HepG2 (cell line): ENCODE measurements at regions not wholly inside any gene's neighbourhood (a gene's known extent, or its start where the extent isn't known, plus 50 kb on each side); places are given as distances from the start of the nearest gene placed in this dataset.

Source experiments
- ATAC-seq: fragments of 200-7000 bp; cut with Tn5 transposase; 3 replicates; pipeline ENCODE4 v1.9.1; 2020; ENCODE audit warnings: mild to moderate bottlenecking, moderate library complexity
- BruUV-seq: library from RNA; stranded (reverse); fragments of 400-500 nt; replicated peaks from 2 replicates; lab custom pipeline; 2021; lab: Mats Ljungman, UMichigan
- CTCF ChIA-PET: fragments of 300-600 bp; formaldehyde crosslinking; extraction: SDS; loops from one replicate; lab custom pipeline; 2021; ENCODE audit warnings: low total read pairs, inconsistent platforms, low intra/inter-chr PET ratio; lab: Yijun Ruan, JAX
- POLR2A ChIA-PET: fragments of 350-600 bp; sonication (Branson Sonifier 250); formaldehyde crosslinking; loops from one replicate; lab custom pipeline; 2020; ENCODE audit warnings: antibody characterized with exemption, inconsistent platforms; lab: Yijun Ruan, JAX
- DNase-seq: peaks from one replicate; pipeline ENCODE4 v3.0.0-alpha.2; 2015; ENCODE audit warnings: low spot score
- FAIRE-seq: peaks from 3 replicates; lab custom pipeline; 2011; peaks lifted over from hg19 to GRCh38; lab: Jason Lieb, UNC
- H2AFZ ChIP-seq: one replicate; pipeline ENCODE4 v1.6.1; 2011; ENCODE audit warnings: low read length, inconsistent platforms
- H3K27ac ChIP-seq: fragments of 300-600 bp; 3 replicates; pipeline ENCODE4 v1.8.0; 2011; ENCODE audit warnings: mixed run types, mild to moderate bottlenecking, mixed read lengths, low read length, inconsistent platforms; ENCODE audit not compliant: insufficient read depth; ENCODE audit errors: extremely low read length
- H3K27me3 ChIP-seq, 2 experiments: fragments of 200-600 bp in 1 of 2; 2 replicates in 1 of 2; 3 replicates in 1 of 2; pipeline versions ENCODE4 v1.6.0 to v1.8.0; 2011; ENCODE audit warnings: low read length in 2 of 2, mild to moderate bottlenecking in 2 of 2, moderate library complexity in 2 of 2, inconsistent platforms in 1 of 2; ENCODE audit not compliant: insufficient read depth in 2 of 2, control insufficient read depth in 1 of 2
- H3K36me3 ChIP-seq, 2 experiments: fragments of 200-600 bp in 1 of 2; replicated peaks in 1 of 2; 2 replicates in 1 of 2; 3 replicates in 1 of 2; pipeline versions ENCODE4 v1.5.1 to v1.8.0; 2011; ENCODE audit warnings: low read length in 2 of 2, inconsistent platforms in 1 of 2; ENCODE audit not compliant: insufficient read depth in 2 of 2, control insufficient read depth in 1 of 2
- H3K4me1 ChIP-seq: 2 replicates; pipeline ENCODE4 v1.5.1; 2012; ENCODE audit warnings: low read length, inconsistent platforms; ENCODE audit not compliant: insufficient read depth
- H3K4me2 ChIP-seq: 2 replicates; pipeline ENCODE4 v1.6.0; 2011; ENCODE audit warnings: low read depth, low read length, inconsistent platforms
- H3K4me3 ChIP-seq, 3 experiments: fragments of 200-600 bp in 1 of 3; sonication (generic), shearing (Covaris generic) in 1 of 3; replicated peaks in 1 of 3; 2 replicates each; pipeline ENCODE4 v1.5.1; 2011 to 2016; ENCODE audit warnings: low read length in 3 of 3, inconsistent platforms in 2 of 3, low read depth in 2 of 3, mild to moderate bottlenecking in 2 of 3, control low read depth in 1 of 3, mixed read lengths in 1 of 3; ENCODE audit not compliant: insufficient read depth in 1 of 3
- H3K79me2 ChIP-seq: one replicate; pipeline ENCODE4 v1.6.1; 2011; ENCODE audit warnings: low read length, inconsistent platforms; ENCODE audit not compliant: insufficient read depth
- H3K9ac ChIP-seq: 2 replicates; pipeline ENCODE4 v1.6.0; 2011; ENCODE audit warnings: mild to moderate bottlenecking, low read depth, low read length, inconsistent platforms; ENCODE audit not compliant: insufficient read depth
- H3K9me3 ChIP-seq: 2 replicates; pipeline ENCODE4 v1.5.1; 2012; ENCODE audit warnings: mild to moderate bottlenecking, low read length
- H4K20me1 ChIP-seq: 2 replicates; pipeline ENCODE4 v1.6.0; 2011; ENCODE audit warnings: inconsistent platforms, mild to moderate bottlenecking, low read length, moderate library complexity; ENCODE audit not compliant: insufficient read depth
- ATF7-NPFF ChIP-seq: sonication (generic); formaldehyde crosslinking; IDR thresholded peaks from 2 replicates; pipeline ENCODE4 v1.8.1; 2023; ENCODE audit warnings: mild to moderate bottlenecking, low read depth, missing genetic modification reagents, moderate library complexity
- KAT8 ChIP-seq: IDR thresholded peaks from 2 replicates; pipeline ENCODE4 v1.6.1; 2016; ENCODE audit warnings: missing genetic modification reagents, missing compliant biosample characterization
- MED1 ChIP-seq: sonication (generic); formaldehyde crosslinking; IDR thresholded peaks from 2 replicates; pipeline ENCODE4 v1.4.0; 2020; ENCODE audit warnings: missing genetic modification reagents
- NFYC ChIP-seq: IDR thresholded peaks from 2 replicates; pipeline ENCODE4 v1.6.1; 2016; ENCODE audit warnings: missing genetic modification reagents, missing compliant biosample characterization
- RBAK ChIP-seq: sonication (generic); formaldehyde crosslinking; IDR thresholded peaks from 2 replicates; pipeline ENCODE4 v1.5.1; 2020; ENCODE audit warnings: mild to moderate bottlenecking, missing genetic modification reagents
- ZBTB2 ChIP-seq: sonication (generic); formaldehyde crosslinking; IDR thresholded peaks from 2 replicates; pipeline ENCODE4 v1.8.0; 2022; ENCODE audit warnings: low read depth, missing genetic modification reagents
- ZBTB33 ChIP-seq: sonication (generic); formaldehyde crosslinking; IDR thresholded peaks from 2 replicates; pipeline ENCODE4 v1.4.0; 2020; ENCODE audit warnings: missing genetic modification reagents
- WGBS: methylation state at CpG from one replicate; pipeline ENCODE4 v1.1.6; 2017; ENCODE audit warnings: low lambda C conversion rate; 5-methylcytosine and 5-hydroxymethylcytosine counted together
- in situ Hi-C: cut with HindIII; loops from 2 replicates; pipeline ENCODE4 v1.10.0; 2017; ENCODE audit warnings: low pct_unique_long_range_greater_than_20kb; ENCODE audit not compliant: extremely low pct_ligation_motif_present
- intact Hi-C: fragments of 100-400 bp; cut with micrococcal nuclease; formaldehyde crosslinking; loops from one replicate; pipeline ENCODE4 v1.10.0; 2022; ENCODE audit not compliant: unreplicated experiment

GRCh38 chr2:101623031-101623521, 74.4 kb upstream of the MAP4K4 start:
- no peaks in the 10 kb centered on the region for H3K79me2 ChIP-seq
- H3K36me3 ChIP-seq, result no peaks in the 10 kb centered on the region
- no peak overlapping the region for H2AFZ ChIP-seq
- no peak overlapping the region for H3K4me3 ChIP-seq
- FAIRE-seq, result no peak
- CTCF ChIA-PET, result no interaction called here
- no peaks in the 10 kb centered on the region for H4K20me1 ChIP-seq
- no TSS peak for BruUV-seq
- no peak overlapping the region for H3K27ac ChIP-seq
- no peak overlapping the region for H3K4me2 ChIP-seq
- POLR2A ChIA-PET, result interaction anchor here (0.7 to 4.1 kb wide), 2 partner anchors 8 to 56 kb away, joined by 4 to 18 read pairs; no protein-coding TSS in a partner anchor
- no peaks in the 10 kb centered on the region for H3K27me3 ChIP-seq
- ATAC-seq, result no peak
- WGBS, result 87% methylated on average over 5 of the region's 5 CpGs
- H3K4me1 ChIP-seq, result peaks cover 81% of the 10 kb centered on the region
- no peaks in the 10 kb centered on the region for H3K9me3 ChIP-seq
- no peak for DNase-seq
- intact Hi-C loops (no loop called here), in situ Hi-C loops (no loop called here)
- TF ChIP-seq ZBTB2, result no peak
- no peak for TF ChIP-seq ATF7-NPFF (CRISPR knock-in tag)
- TF ChIP-seq RBAK (CRISPR knock-in tag), result no peak
- no peak for TF ChIP-seq NFYC (CRISPR knock-in tag)
- no peak overlapping the region for H3K9ac ChIP-seq

- no peak overlapping the region for H3K4me2 ChIP-seq
- H3K4me1 ChIP-seq, result peaks cover 81% of the 10 kb centered on the region
- CTCF ChIA-PET, result no interaction called here
- ATAC-seq (no peak), FAIRE-seq (no peak), DNase-seq (no peak)
- no peaks in the 10 kb centered on the region for H4K20me1 ChIP-seq
- intact Hi-C loops (no loop called here), in situ Hi-C loops (no loop called here)
- H3K79me2 ChIP-seq, result no peaks in the 10 kb centered on the region
- no peak overlapping the region for H3K9ac ChIP-seq
- no peak overlapping the region for H2AFZ ChIP-seq
- no peaks in the 10 kb centered on the region for H3K9me3 ChIP-seq
- no peak overlapping the region for H3K4me3 ChIP-seq
- WGBS, result 88% methylated on average over 16 of the region's 16 CpGs
- no peaks in the 10 kb centered on the region for H3K27me3 ChIP-seq
- no peak overlapping the region for H3K27ac ChIP-seq
- TF ChIP-seq ZBTB33 (CRISPR knock-in tag), result peak; percentile 93
- TF ChIP-seq MED1 (CRISPR knock-in tag), result 0 out of 2 replicates have a peak, but pooled peaks have one; percentile 8
- TF ChIP-seq KAT8 (CRISPR knock-in tag), result no peak
- BruUV-seq, result no TSS peak
- POLR2A ChIA-PET, result interaction anchor here (0.7 to 4.1 kb wide), 3 partner anchors 8 to 56 kb away, joined by 3 to 18 read pairs (median 4); no protein-coding TSS in a partner anchor
- H3K36me3 ChIP-seq, result no peaks in the 10 kb centered on the region
Observed at GRCh38 chr2:101622210-101623030, 75.1 kb upstream of the MAP4K4 start.
